ENCODE measurements at regions not wholly inside any gene's neighbourhood (a gene's known extent, or its start where the extent isn't known, plus 50 kb on each side); places are given as distances from the start of the nearest gene placed in this dataset.

DNA sequence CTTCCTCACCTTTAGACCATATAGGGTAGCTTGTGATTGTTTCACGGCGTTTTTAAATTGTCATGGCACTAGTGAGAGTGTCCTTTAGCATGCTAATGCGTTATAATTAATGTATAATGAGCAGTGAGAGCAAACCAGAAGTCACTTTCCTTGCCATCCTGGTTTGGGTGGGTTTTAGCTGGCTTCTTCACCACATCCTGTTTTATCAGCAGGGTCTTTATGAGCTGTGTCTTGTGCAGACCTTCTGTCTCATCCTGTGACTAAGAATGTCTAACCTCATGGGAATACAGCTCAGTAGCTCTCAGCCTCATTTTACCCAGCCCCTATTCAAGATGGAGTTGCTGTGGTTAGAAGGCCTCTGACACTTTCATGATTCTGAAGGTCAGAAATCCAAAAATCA is 370.9 kb upstream of the RBFOX1 start:
- Histone ChIP-seq H3K4me2 (ENCODE audit: low read length) (no peak overlapping the region), H3K4me3 (ENCODE audit: low read length) (no peak overlapping the region), H3K79me2 (ENCODE audit: low read length) (no peaks in the 10 kb centered on the region), H3K9me2 (replicated peaks; ENCODE audit: low read length) (no peaks in the 10 kb centered on the region), H3K4me1 (ENCODE audit: insufficient read depth, low read length) (no peaks in the 10 kb centered on the region), H2AFZ (ENCODE audit: low read length) (no peak overlapping the region), H3K27me3 (ENCODE audit: low read length) (no peaks in the 10 kb centered on the region), H3K36me3 (ENCODE audit: low read depth, low read length) (no peaks in the 10 kb centered on the region), H3F3A (ENCODE audit: low read length, unreplicated experiment) (no peaks in the 10 kb centered on the region), H3K9me3 (ENCODE audit: low read length) (no peaks in the 10 kb centered on the region), H3K27ac (ENCODE audit: low read length) (no peak overlapping the region), H3K9ac (ENCODE audit: low read length) (no peak overlapping the region), H4K20me1 (ENCODE audit: low read length) (no peaks in the 10 kb centered on the region)
- POLR2A ChIA-PET (ENCODE audit: unreplicated experiment), result no interaction called here
- CTCF ChIA-PET, result no interaction called here
- no peak for DNase-seq
- no TSS peak for BruUV-seq (replicated peaks)
- intact Hi-C loops (cut with micrococcal nuclease), result no loop called here
- no peak for ATAC-seq
- no peak for TF ChIP-seq EZH2 (IDR thresholded peaks at IDR 0.05; ENCODE audit: low read length, unreplicated experiment)

GRCh38 chr16:6958184-6958583 is 374.5 kb upstream of the RBFOX1 start:
- no TSS peak for BruUV-seq (replicated peaks)
- POLR2A ChIA-PET (ENCODE audit: unreplicated experiment), result no interaction called here
- no peaks in the 10 kb centered on the region for H3K9me3 ChIP-seq (ENCODE audit: low read length)
- no peak overlapping the region for H3K4me2 ChIP-seq (ENCODE audit: low read length)
- H3K27me3 ChIP-seq (ENCODE audit: low read length), result no peaks in the 10 kb centered on the region
- no peaks in the 10 kb centered on the region for H3K79me2 ChIP-seq (ENCODE audit: low read length)
- CTCF ChIA-PET, result no interaction called here
- no peaks in the 10 kb centered on the region for H3F3A ChIP-seq (ENCODE audit: low read length, unreplicated experiment)
- TF ChIP-seq, protein P1, sequence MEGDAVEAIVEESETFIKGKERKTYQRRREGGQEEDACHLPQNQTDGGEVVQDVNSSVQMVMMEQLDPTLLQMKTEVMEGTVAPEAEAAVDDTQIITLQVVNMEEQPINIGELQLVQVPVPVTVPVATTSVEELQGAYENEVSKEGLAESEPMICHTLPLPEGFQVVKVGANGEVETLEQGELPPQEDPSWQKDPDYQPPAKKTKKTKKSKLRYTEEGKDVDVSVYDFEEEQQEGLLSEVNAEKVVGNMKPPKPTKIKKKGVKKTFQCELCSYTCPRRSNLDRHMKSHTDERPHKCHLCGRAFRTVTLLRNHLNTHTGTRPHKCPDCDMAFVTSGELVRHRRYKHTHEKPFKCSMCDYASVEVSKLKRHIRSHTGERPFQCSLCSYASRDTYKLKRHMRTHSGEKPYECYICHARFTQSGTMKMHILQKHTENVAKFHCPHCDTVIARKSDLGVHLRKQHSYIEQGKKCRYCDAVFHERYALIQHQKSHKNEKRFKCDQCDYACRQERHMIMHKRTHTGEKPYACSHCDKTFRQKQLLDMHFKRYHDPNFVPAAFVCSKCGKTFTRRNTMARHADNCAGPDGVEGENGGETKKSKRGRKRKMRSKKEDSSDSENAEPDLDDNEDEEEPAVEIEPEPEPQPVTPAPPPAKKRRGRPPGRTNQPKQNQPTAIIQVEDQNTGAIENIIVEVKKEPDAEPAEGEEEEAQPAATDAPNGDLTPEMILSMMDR (conservative IDR thresholded peaks at IDR 0.05; ENCODE audit: low read depth, low read length), result no peak
- no peak for ATAC-seq
- DNase-seq, result no peak
- H2AFZ ChIP-seq (ENCODE audit: low read length), result no peak overlapping the region
- H3K9me2 ChIP-seq (replicated peaks; ENCODE audit: low read length), result no peaks in the 10 kb centered on the region
- no peak overlapping the region for H3K9ac ChIP-seq (ENCODE audit: low read length)
- H3K4me3 ChIP-seq (ENCODE audit: low read length), result no peak overlapping the region
- H4K20me1 ChIP-seq (ENCODE audit: low read length), result no peaks in the 10 kb centered on the region
- H3K4me1 ChIP-seq (ENCODE audit: insufficient read depth, low read length), result no peaks in the 10 kb centered on the region
- intact Hi-C loops (cut with micrococcal nuclease), result no loop called here
- no peaks in the 10 kb centered on the region for H3K36me3 ChIP-seq (ENCODE audit: low read depth, low read length)
- H3K27ac ChIP-seq (ENCODE audit: low read length), result no peak overlapping the region

- Histone ChIP-seq H3K27me3 (ENCODE audit: low read length) (no peaks in the 10 kb centered on the region), H3K4me1 (ENCODE audit: insufficient read depth, low read length) (no peaks in the 10 kb centered on the region), H3K27ac (ENCODE audit: low read length) (no peak overlapping the region), H3K36me3 (ENCODE audit: low read depth, low read length) (no peaks in the 10 kb centered on the region), H3K79me2 (ENCODE audit: low read length) (no peaks in the 10 kb centered on the region), H4K20me1 (ENCODE audit: low read length) (no peaks in the 10 kb centered on the region), H3K4me2 (ENCODE audit: low read length) (no peak overlapping the region), H3K9me2 (replicated peaks; ENCODE audit: low read length) (no peaks in the 10 kb centered on the region), H3K9ac (ENCODE audit: low read length) (no peak overlapping the region), H2AFZ (ENCODE audit: low read length) (no peak overlapping the region), H3K9me3 (ENCODE audit: low read length) (no peaks in the 10 kb centered on the region), H3K4me3 (ENCODE audit: low read length) (no peak overlapping the region), H3F3A (ENCODE audit: low read length, unreplicated experiment) (no peaks in the 10 kb centered on the region)
- BruUV-seq (replicated peaks), result no TSS peak
- intact Hi-C loops (cut with micrococcal nuclease), result no loop called here
- TF ChIP-seq, protein P1 (conservative IDR thresholded peaks at IDR 0.05; ENCODE audit: low read depth, low read length), result no peak
- no peak for TF ChIP-seq EZH2 (IDR thresholded peaks at IDR 0.05; ENCODE audit: low read length, unreplicated experiment)
- TF ChIP-seq EZH2phosphoT487 (IDR thresholded peaks at IDR 0.05; ENCODE audit: borderline replicate concordance, low read length), result no peak
- CTCF ChIA-PET, result no interaction called here
- DNase-seq (no peak), ATAC-seq (no peak)
- POLR2A ChIA-PET (ENCODE audit: unreplicated experiment), result no interaction called here
Observed at GRCh38 chr16:6957681-6958080, 375.0 kb upstream of the RBFOX1 start.
